ENCODE measurements at regions not wholly inside any gene's neighbourhood (a gene's known extent, or its start where the extent isn't known, plus 50 kb on each side); places are given as distances from the start of the nearest gene placed in this dataset.

DNA sequence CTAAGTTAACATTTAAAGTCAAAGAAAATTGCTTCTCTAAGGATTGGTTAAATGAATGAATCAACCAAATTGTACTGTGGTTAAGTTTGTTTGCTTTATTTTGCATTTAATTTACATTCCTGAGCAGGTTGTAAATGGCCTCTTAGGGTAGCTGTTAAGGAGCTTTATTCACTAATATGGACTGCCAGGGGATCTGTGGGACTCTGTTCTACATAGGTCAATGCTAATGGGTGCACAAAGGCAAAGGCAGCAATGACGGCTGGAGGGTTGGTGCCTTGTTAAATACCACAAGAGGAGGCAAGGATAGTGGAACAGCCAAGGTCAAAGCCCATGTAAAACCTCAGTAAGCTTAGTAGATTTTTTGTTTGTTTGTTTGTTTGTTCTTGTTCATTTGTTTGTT lies 89.3 kb upstream of the P2RY1 start:
- TF ChIP-seq, protein P1, sequence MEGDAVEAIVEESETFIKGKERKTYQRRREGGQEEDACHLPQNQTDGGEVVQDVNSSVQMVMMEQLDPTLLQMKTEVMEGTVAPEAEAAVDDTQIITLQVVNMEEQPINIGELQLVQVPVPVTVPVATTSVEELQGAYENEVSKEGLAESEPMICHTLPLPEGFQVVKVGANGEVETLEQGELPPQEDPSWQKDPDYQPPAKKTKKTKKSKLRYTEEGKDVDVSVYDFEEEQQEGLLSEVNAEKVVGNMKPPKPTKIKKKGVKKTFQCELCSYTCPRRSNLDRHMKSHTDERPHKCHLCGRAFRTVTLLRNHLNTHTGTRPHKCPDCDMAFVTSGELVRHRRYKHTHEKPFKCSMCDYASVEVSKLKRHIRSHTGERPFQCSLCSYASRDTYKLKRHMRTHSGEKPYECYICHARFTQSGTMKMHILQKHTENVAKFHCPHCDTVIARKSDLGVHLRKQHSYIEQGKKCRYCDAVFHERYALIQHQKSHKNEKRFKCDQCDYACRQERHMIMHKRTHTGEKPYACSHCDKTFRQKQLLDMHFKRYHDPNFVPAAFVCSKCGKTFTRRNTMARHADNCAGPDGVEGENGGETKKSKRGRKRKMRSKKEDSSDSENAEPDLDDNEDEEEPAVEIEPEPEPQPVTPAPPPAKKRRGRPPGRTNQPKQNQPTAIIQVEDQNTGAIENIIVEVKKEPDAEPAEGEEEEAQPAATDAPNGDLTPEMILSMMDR (IDR thresholded peaks at IDR 0.05), result no peak
- TF ChIP-seq POLR2A (IDR thresholded peaks at IDR 0.05), result no peak

Measured in transverse colon (tissue), 3 donors.